CD8-positive, alpha-beta memory T cell (primary cell): ENCODE measurements at regions not wholly inside any gene's neighbourhood (a gene's known extent, or its start where the extent isn't known, plus 50 kb on each side); places are given as distances from the start of the nearest gene placed in this dataset.

Experiments
- CTCF ChIA-PET: fragments of 350-600 bp; sonication (Branson Sonifier 250); formaldehyde crosslinking; loops from one replicate; lab custom pipeline; 2021; ENCODE audit warnings: antibody characterized with exemption; lab: Charles Lee
- POLR2A ChIA-PET: fragments of 350-600 bp; sonication (Branson Sonifier 250); formaldehyde crosslinking; loops from one replicate; lab custom pipeline; 2021; ENCODE audit warnings: antibody characterized with exemption; lab: Charles Lee
- DNase-seq, 5 donors: peaks; one replicate each; pipeline versions ENCODE4 v3.0.0 to v3.0.0-alpha.2; 2020 to 2022; ENCODE audit warnings: mixed read lengths in 1 of 5
- H3K27ac ChIP-seq: one replicate; pipeline ENCODE4 v1.7.0; 2013; ENCODE audit warnings: low read depth, mild to moderate bottlenecking, low read length, moderate library complexity
- H3K27me3 ChIP-seq: 2 replicates; pipeline ENCODE4 v1.7.0; 2013; ENCODE audit warnings: low read length, mild to moderate bottlenecking; ENCODE audit not compliant: insufficient read depth, poor library complexity, severe bottlenecking
- H3K36me3 ChIP-seq: 2 replicates; pipeline ENCODE4 v1.7.0; 2013; ENCODE audit warnings: mild to moderate bottlenecking, low read length, moderate library complexity; ENCODE audit not compliant: insufficient read depth
- H3K4me1 ChIP-seq: 2 replicates; pipeline ENCODE4 v1.7.0; 2013; ENCODE audit warnings: mild to moderate bottlenecking, low read length, moderate library complexity; ENCODE audit not compliant: insufficient read depth
- H3K4me3 ChIP-seq: 2 replicates; pipeline ENCODE4 v1.7.0; 2013; ENCODE audit warnings: mild to moderate bottlenecking, low read length
- H3K9me3 ChIP-seq: 2 replicates; pipeline ENCODE4 v1.7.0; 2013; ENCODE audit warnings: mild to moderate bottlenecking, low read length
- H3K27ac Mint-ChIP-seq, 8 donors: one replicate each; pipeline ENCODE4 v1.8.0; 2020 to 2021; ENCODE audit warnings: mixed read lengths in 8 of 8, mild to moderate bottlenecking in 6 of 8, inconsistent platforms in 3 of 8, moderate library complexity in 3 of 8
- H3K27me3 Mint-ChIP-seq, 2 donors: one replicate each; pipeline ENCODE4 v1.8.0; 2020 to 2021; ENCODE audit warnings: mixed read lengths in 2 of 2, mild to moderate bottlenecking in 1 of 2, moderate library complexity in 1 of 2
- H3K36me3 Mint-ChIP-seq, 3 donors: one replicate each; pipeline ENCODE4 v1.8.0; 2020 to 2021; ENCODE audit warnings: mixed read lengths in 3 of 3, inconsistent platforms in 1 of 3, mild to moderate bottlenecking in 1 of 3
- H3K4me1 Mint-ChIP-seq, 3 donors: one replicate each; pipeline ENCODE4 v1.8.0; 2020 to 2021; ENCODE audit warnings: mixed read lengths in 3 of 3, inconsistent platforms in 1 of 3, mild to moderate bottlenecking in 1 of 3
- H3K4me3 Mint-ChIP-seq, 7 donors: one replicate each; pipeline ENCODE4 v1.8.0; 2020 to 2021; ENCODE audit warnings: mixed read lengths in 7 of 7, mild to moderate bottlenecking in 6 of 7, moderate library complexity in 4 of 7, inconsistent platforms in 2 of 7
- H3K9me3 Mint-ChIP-seq, 5 donors: one replicate each; pipeline ENCODE4 v1.8.0; 2020 to 2022; ENCODE audit warnings: mixed read lengths in 5 of 5, mild to moderate bottlenecking in 3 of 5, moderate library complexity in 2 of 5, inconsistent platforms in 1 of 5

DNA sequence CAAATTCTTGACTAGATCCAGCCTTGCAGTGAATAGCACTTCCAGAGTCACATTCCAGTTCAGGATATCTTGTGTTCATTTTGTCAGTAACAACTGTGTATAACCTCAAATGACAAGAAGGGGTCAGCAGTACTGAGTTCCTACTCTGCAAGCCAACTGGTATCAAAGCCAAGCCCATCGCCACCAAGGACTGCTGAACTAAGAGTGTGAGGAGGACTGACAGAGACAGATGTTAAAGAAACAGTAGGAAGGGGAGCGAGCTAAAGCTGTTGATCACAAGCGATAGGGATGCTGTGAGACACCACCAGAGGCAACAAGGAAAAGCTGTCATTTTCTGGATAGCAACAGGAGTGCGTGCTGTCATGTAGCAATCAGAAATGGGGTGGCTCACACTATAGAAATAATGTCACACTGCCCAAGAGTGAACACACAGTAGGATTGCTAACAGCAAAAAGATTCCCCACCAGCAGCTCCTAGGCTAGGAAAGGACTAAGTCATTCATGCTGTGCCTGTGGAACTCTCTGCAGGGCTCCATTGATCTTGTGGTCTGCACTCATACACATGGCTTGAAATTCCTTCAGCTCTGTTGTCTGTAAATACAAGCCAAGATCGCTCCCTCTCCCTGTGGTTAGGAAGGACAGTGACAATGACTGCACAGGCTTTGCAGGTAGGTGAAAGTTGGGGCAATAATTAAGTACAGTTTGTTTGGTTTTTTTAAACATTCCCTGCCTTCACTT, 658.6 kb downstream of the NR2F1-AS1 start:
- Mint-ChIP-seq H3K36me3 (no peaks in the 10 kb centered on the region), H3K4me1 (no peaks in the 10 kb centered on the region), H3K27ac (no peak overlapping the region), H3K4me3 (no peak overlapping the region), H3K27me3 (no peaks in the 10 kb centered on the region), H3K9me3 (no peaks in the 10 kb centered on the region)
- H3K27me3 ChIP-seq: no peaks in the 10 kb centered on the region
- POLR2A ChIA-PET: no interaction called here
- no peaks in the 10 kb centered on the region for H3K36me3 ChIP-seq
- H3K4me1 ChIP-seq: no peaks in the 10 kb centered on the region
- H3K27ac ChIP-seq: no peak overlapping the region
- DNase-seq: no peak
- CTCF ChIA-PET: no interaction called here
- H3K9me3 ChIP-seq: no peaks in the 10 kb centered on the region
- H3K4me3 ChIP-seq: no peak overlapping the region

DNA sequence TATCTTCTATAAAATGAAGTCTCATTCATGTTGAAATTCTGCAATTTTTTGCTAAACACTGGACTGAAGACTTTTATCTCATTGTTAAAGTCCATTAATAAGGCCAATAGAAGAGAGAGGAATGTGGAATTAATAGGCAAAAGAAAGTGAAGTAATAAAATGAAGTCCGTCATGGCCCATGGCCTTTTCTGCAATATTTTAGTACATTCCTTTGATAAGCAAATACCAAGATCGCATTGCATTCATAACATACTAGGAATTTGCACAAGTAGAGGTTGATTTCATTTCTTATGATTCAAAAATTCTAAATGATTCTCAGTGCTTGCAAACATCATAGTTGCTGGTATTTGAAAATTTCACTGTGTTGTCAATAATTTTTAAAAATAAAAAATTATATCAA, 664.0 kb downstream of the NR2F1-AS1 start:
- no peak for DNase-seq
- no peak overlapping the region for H3K4me3 ChIP-seq
- CTCF ChIA-PET: no interaction called here
- H3K27ac Mint-ChIP-seq: no peak overlapping the region
- no peak overlapping the region for H3K4me3 Mint-ChIP-seq
- POLR2A ChIA-PET: no interaction called here
- no peak overlapping the region for H3K27ac ChIP-seq
- no peaks in the 10 kb centered on the region for H3K4me1 ChIP-seq
- no peaks in the 10 kb centered on the region for H3K27me3 Mint-ChIP-seq
- no peaks in the 10 kb centered on the region for H3K36me3 ChIP-seq
- H3K36me3 Mint-ChIP-seq: no peaks in the 10 kb centered on the region
- no peaks in the 10 kb centered on the region for H3K4me1 Mint-ChIP-seq
- no peaks in the 10 kb centered on the region for H3K9me3 ChIP-seq
- H3K27me3 ChIP-seq: no peaks in the 10 kb centered on the region
- H3K9me3 Mint-ChIP-seq: peaks cover 0 to 3% (median 0%) of the 10 kb centered on the region in 5 donors

DNA sequence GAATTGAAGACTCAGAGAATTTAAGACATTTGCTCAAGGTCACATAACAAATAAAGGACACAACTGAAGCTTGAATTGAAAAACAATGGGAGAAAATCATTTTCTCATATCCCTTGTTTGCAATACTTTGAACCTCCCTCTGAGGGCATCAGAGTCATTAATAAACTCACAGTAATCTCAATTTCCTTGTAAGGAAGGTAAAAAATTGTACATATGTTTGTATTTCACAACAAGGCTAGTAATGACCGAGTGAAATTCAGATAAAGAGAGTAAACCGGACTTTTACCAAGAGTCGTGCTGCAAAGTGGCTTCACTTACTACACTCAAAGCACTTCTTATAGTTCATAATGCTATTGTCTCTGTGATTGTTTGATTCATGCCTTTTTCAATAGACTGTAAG, 665.0 kb downstream of the NR2F1-AS1 start:
- peaks cover 0 to 3% (median 0%) of the 10 kb centered on the region in 5 donors for H3K9me3 Mint-ChIP-seq
- no peak overlapping the region for H3K27ac Mint-ChIP-seq
- Histone ChIP-seq H3K4me3 (no peak overlapping the region), H3K4me1 (no peaks in the 10 kb centered on the region), H3K36me3 (no peaks in the 10 kb centered on the region), H3K9me3 (no peaks in the 10 kb centered on the region), H3K27me3 (no peaks in the 10 kb centered on the region), H3K27ac (no peak overlapping the region)
- no peaks in the 10 kb centered on the region for H3K4me1 Mint-ChIP-seq
- CTCF ChIA-PET: no interaction called here
- no peak overlapping the region for H3K4me3 Mint-ChIP-seq
- H3K36me3 Mint-ChIP-seq: no peaks in the 10 kb centered on the region
- DNase-seq: no peak
- POLR2A ChIA-PET: no interaction called here
- no peaks in the 10 kb centered on the region for H3K27me3 Mint-ChIP-seq

DNA sequence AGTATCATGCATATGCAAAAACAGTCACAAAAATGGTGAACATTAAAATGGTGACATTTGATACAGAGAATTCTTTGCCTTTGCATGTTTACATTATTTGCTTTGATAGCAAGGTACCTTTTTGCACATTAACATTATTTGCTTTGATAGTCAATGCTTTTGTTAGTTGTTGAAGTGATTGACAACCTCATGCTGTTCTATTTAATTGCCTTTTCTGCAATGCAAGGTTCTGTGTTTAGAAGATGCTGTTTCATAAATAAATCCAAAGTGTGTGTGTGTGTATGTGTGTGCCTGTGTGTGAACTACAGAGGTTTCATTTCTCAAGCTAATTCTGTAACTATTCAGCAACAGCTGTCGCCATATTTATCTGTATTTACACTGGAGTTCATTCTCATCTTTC, 668.7 kb downstream of the NR2F1-AS1 start:
- Histone ChIP-seq H3K27ac (no peak overlapping the region), H3K36me3 (no peaks in the 10 kb centered on the region), H3K4me1 (no peaks in the 10 kb centered on the region), H3K9me3 (no peaks in the 10 kb centered on the region), H3K27me3 (no peaks in the 10 kb centered on the region), H3K4me3 (no peak overlapping the region)
- peaks cover 0 to 3% (median 0%) of the 10 kb centered on the region in 5 donors for H3K9me3 Mint-ChIP-seq
- ChIA-PET CTCF (no interaction called here), POLR2A (no interaction called here)
- no peak overlapping the region for H3K27ac Mint-ChIP-seq
- H3K27me3 Mint-ChIP-seq: no peaks in the 10 kb centered on the region
- no peaks in the 10 kb centered on the region for H3K36me3 Mint-ChIP-seq
- no peak for DNase-seq
- no peak overlapping the region for H3K4me3 Mint-ChIP-seq
- no peaks in the 10 kb centered on the region for H3K4me1 Mint-ChIP-seq

DNA sequence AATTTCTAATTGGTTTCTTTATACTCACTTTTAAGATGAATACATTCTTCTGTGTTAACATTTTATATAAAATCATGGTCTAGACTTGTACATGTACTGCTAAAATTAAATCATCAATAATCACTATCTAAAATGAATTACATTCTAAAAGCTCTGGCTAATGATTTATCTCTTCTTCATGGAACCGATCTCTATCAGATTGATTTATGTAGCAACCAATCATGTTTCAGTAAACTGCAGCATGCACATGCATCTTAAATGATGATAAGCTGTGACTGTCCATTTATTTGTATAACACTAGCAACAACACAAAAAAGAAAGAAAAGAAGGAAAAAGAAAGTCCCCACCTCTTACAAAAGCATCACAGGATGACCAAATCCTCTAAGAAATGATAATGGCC, 669.2 kb downstream of the NR2F1-AS1 start:
- H3K27ac Mint-ChIP-seq: no peak overlapping the region
- no peak for DNase-seq
- H3K27me3 ChIP-seq: no peaks in the 10 kb centered on the region
- ChIA-PET CTCF (no interaction called here), POLR2A (no interaction called here)
- no peak overlapping the region for H3K4me3 ChIP-seq
- no peaks in the 10 kb centered on the region for H3K4me1 ChIP-seq
- H3K27me3 Mint-ChIP-seq: no peaks in the 10 kb centered on the region
- no peak overlapping the region for H3K27ac ChIP-seq
- no peaks in the 10 kb centered on the region for H3K4me1 Mint-ChIP-seq
- H3K9me3 Mint-ChIP-seq: peaks cover 0 to 3% (median 0%) of the 10 kb centered on the region in 5 donors
- H3K36me3 ChIP-seq: no peaks in the 10 kb centered on the region
- H3K4me3 Mint-ChIP-seq: no peak overlapping the region
- H3K36me3 Mint-ChIP-seq: no peaks in the 10 kb centered on the region
- no peaks in the 10 kb centered on the region for H3K9me3 ChIP-seq

DNA sequence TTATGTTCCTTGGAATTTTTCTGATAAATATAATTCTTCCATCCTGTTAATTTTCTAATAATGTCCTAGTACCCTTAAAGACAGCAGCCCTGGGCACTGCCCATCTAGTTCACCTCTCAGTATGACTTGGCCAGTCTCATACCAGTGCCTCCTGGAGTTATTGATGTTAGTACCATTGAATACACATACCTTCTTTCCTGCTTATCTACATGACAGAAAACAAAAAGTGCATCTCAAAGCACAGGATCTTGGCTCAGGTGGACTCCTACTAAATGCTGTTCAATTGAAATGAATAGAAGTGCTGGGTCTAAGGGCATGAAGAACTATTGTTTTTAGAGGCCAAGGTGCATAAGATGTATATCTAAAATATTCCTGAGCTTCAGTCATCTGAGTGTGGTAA, 669.7 kb downstream of the NR2F1-AS1 start:
- Mint-ChIP-seq H3K27me3 (no peaks in the 10 kb centered on the region), H3K4me1 (no peaks in the 10 kb centered on the region), H3K9me3 (peaks cover 0 to 3% (median 0%) of the 10 kb centered on the region in 5 donors), H3K4me3 (no peak overlapping the region), H3K36me3 (no peaks in the 10 kb centered on the region), H3K27ac (no peak overlapping the region)
- no peaks in the 10 kb centered on the region for H3K9me3 ChIP-seq
- H3K27me3 ChIP-seq: no peaks in the 10 kb centered on the region
- H3K4me3 ChIP-seq: no peak overlapping the region
- no peak for DNase-seq
- H3K36me3 ChIP-seq: no peaks in the 10 kb centered on the region
- H3K27ac ChIP-seq: no peak overlapping the region
- H3K4me1 ChIP-seq: no peaks in the 10 kb centered on the region
- ChIA-PET CTCF (no interaction called here), POLR2A (no interaction called here)

DNA sequence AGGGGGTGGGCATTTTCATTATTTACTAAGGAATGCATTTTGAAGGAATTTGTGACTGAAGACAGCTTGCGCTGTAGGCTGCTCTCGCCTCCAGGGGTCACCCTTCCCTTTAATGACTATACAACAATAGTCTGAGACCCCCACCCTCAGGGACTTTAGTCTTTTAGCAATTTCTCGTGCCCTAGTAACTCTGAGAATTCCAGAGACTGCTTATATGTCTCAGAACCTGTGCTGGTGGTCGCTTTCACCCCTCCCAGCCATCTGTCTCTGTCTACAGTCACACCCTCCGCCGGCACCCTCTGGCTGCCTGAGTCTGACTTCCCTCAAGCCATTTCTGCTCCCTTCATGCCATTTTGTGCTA, 671.4 kb downstream of the NR2F1-AS1 start:
- POLR2A ChIA-PET: no interaction called here
- Histone ChIP-seq H3K4me1 (no peaks in the 10 kb centered on the region), H3K4me3 (no peak overlapping the region), H3K27me3 (no peaks in the 10 kb centered on the region), H3K9me3 (no peaks in the 10 kb centered on the region), H3K36me3 (no peaks in the 10 kb centered on the region), H3K27ac (no peak overlapping the region)
- H3K36me3 Mint-ChIP-seq: no peaks in the 10 kb centered on the region
- DNase-seq: no peak
- H3K9me3 Mint-ChIP-seq: no peaks in the 10 kb centered on the region
- CTCF ChIA-PET: no interaction called here
- H3K4me1 Mint-ChIP-seq: no peaks in the 10 kb centered on the region
- no peak overlapping the region for H3K4me3 Mint-ChIP-seq
- H3K27me3 Mint-ChIP-seq: no peaks in the 10 kb centered on the region
- H3K27ac Mint-ChIP-seq: no peak overlapping the region

DNA sequence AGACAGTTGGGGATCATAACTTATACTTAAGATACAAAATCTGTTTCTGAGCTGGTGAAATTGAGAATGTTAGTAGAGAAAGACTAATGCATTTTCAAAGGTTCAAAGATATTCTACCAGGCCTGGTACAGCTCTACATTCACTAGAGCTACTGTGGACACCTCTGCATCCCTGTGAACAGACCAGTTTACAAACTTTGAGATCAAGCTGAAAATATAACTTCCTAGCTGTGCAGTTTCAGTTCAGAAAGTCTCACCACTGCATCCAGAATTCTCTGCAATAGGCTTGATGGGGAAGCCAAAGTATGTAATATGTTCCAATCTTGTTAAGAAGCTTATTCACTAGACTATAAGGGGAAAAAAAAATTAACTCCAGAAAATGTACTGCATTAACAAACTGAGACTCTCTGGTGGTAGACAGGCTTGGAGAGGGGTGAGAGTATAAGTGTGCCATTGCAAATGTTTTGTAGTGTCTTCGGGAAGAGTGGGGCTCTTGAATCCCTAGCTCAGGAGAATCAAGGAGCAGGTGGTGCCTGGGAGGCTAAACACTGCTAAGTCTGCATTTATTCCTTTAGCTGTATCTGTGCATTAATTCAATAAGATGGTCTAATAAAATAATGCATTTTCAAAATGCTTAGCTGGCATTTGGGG, 671.9 kb downstream of the NR2F1-AS1 start:
- no peaks in the 10 kb centered on the region for H3K36me3 Mint-ChIP-seq
- Histone ChIP-seq H3K9me3 (no peaks in the 10 kb centered on the region), H3K4me1 (no peaks in the 10 kb centered on the region), H3K27ac (no peak overlapping the region), H3K4me3 (no peak overlapping the region), H3K27me3 (no peaks in the 10 kb centered on the region), H3K36me3 (no peaks in the 10 kb centered on the region)
- DNase-seq: no peak
- ChIA-PET POLR2A (no interaction called here), CTCF (no interaction called here)
- H3K9me3 Mint-ChIP-seq: no peaks in the 10 kb centered on the region
- no peaks in the 10 kb centered on the region for H3K4me1 Mint-ChIP-seq
- no peaks in the 10 kb centered on the region for H3K27me3 Mint-ChIP-seq
- H3K27ac Mint-ChIP-seq: no peak overlapping the region
- H3K4me3 Mint-ChIP-seq: no peak overlapping the region
